ENCODE measurements at regions not wholly inside any gene's neighbourhood (a gene's known extent, or its start where the extent isn't known, plus 50 kb on each side); places are given as distances from the start of the nearest gene placed in this dataset.

GRCh38 chr15:53305101-53305500, 454.4 kb downstream of the WDR72 start:
- no peak for DNase-seq (ENCODE audit: low spot score)
- no peak for TF ChIP-seq CTCF (IDR thresholded peaks at IDR 0.05; ENCODE audit: borderline replicate concordance, control extremely low read depth, extremely low read depth, insufficient read depth, missing control alignments)
- in situ Hi-C loops (cut with MboI; ENCODE audit: low sequenced_read_pairs, unreplicated experiment): no loop called here

- in situ Hi-C loops (cut with MboI; ENCODE audit: low sequenced_read_pairs, unreplicated experiment): no loop called here
- TF ChIP-seq CTCF (IDR thresholded peaks at IDR 0.05; ENCODE audit: borderline replicate concordance, control extremely low read depth, extremely low read depth, insufficient read depth, missing control alignments): no peak
- no peak for DNase-seq (ENCODE audit: low spot score)
Observed at GRCh38 chr15:53297828-53298227, 461.6 kb downstream of the WDR72 start.

GRCh38 chr15:53296603-53297002, 462.9 kb downstream of the WDR72 start:
- no peak for DNase-seq (ENCODE audit: low spot score)
- in situ Hi-C loops (cut with MboI; ENCODE audit: low sequenced_read_pairs, unreplicated experiment): no loop called here
- TF ChIP-seq CTCF (IDR thresholded peaks at IDR 0.05; ENCODE audit: borderline replicate concordance, control extremely low read depth, extremely low read depth, insufficient read depth, missing control alignments): no peak

GRCh38 chr15:53295574-53295973, 463.9 kb downstream of the WDR72 start:
- in situ Hi-C loops (cut with MboI; ENCODE audit: low sequenced_read_pairs, unreplicated experiment): no loop called here
- DNase-seq (ENCODE audit: low spot score): no peak
- no peak for TF ChIP-seq CTCF (IDR thresholded peaks at IDR 0.05; ENCODE audit: borderline replicate concordance, control extremely low read depth, extremely low read depth, insufficient read depth, missing control alignments)

- in situ Hi-C loops (cut with MboI; ENCODE audit: low sequenced_read_pairs, unreplicated experiment): no loop called here
- no peak for DNase-seq (ENCODE audit: low spot score)
- no peak for TF ChIP-seq CTCF (IDR thresholded peaks at IDR 0.05; ENCODE audit: borderline replicate concordance, control extremely low read depth, extremely low read depth, insufficient read depth, missing control alignments)
Observed at GRCh38 chr15:53288542-53288941, 470.9 kb downstream of the WDR72 start.

GRCh38 chr15:53274630-53275029, 484.5 kb upstream of the ONECUT1 start:
- TF ChIP-seq CTCF (IDR thresholded peaks at IDR 0.05; ENCODE audit: borderline replicate concordance, control extremely low read depth, extremely low read depth, insufficient read depth, missing control alignments): no peak
- no peak for DNase-seq (ENCODE audit: low spot score)
- in situ Hi-C loops (cut with MboI; ENCODE audit: low sequenced_read_pairs, unreplicated experiment): no loop called here

- in situ Hi-C loops (cut with MboI; ENCODE audit: low sequenced_read_pairs, unreplicated experiment): no loop called here
- no peak for DNase-seq (ENCODE audit: low spot score)
- no peak for TF ChIP-seq CTCF (IDR thresholded peaks at IDR 0.05; ENCODE audit: borderline replicate concordance, control extremely low read depth, extremely low read depth, insufficient read depth, missing control alignments)
Observed at GRCh38 chr15:53272116-53272515, 482.0 kb upstream of the ONECUT1 start.
